Stimulated activated CD4-positive, alpha-beta T cell treated with anti-CD3 and anti-CD28 coated beads, Interleukin-15, amount 100 ng/mL, for 24 hours (primary cell): ENCODE measurements at regions not wholly inside any gene's neighbourhood (a gene's known extent, or its start where the extent isn't known, plus 50 kb on each side); places are given as distances from the start of the nearest gene placed in this dataset.
"Not testable (repeated sequence)": the region's sequence is repeated elsewhere in the genome, so short reads cannot be mapped to it uniquely, and the experiment has no call there.

ENCODE experiments used
- DNase-seq: peaks from one replicate; pipeline ENCODE4 v3.0.0-alpha.2; 2020

DNA sequence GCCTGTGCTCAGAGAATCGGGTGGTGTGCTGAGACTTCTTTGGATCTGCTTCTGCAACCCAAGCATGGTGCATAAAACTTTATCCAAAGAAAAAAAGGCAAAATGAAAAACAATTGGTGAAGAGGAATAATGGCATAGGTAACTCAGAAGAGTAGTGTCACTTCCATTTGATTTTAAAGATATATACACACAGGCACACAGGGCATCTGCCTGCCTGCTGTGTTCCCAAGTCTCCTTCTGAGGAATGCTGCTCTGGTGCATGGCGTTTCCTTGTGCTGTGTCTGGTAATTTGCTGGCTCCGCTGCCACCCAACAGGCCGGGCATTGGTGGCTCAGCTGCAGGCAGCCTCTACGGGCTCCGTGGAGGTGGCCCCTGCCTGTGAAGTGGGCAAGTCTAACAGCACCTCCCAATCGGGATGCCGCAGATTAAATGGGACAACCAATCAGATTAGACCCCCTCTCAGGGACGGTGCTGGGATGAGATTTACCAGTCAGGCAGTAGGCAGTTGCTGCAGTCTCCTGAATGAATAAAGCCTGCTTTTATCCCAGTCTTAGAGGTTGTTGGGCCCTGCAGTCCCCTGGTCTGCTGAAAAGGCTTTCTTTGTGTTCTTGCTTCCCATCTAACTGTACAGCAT is 253.7 kb upstream of the RASGRP1 start:
- DNase-seq = no peak

- no peak for DNase-seq
Measured at GRCh38 chr15:38819387-38819950, 254.9 kb upstream of the RASGRP1 start.

GRCh38 chr15:38823263-38823662 is 258.6 kb upstream of the RASGRP1 start:
- DNase-seq = no peak

- no peak for DNase-seq
Measured at GRCh38 chr15:38824719-38825118, 260.1 kb upstream of the RASGRP1 start.

DNA sequence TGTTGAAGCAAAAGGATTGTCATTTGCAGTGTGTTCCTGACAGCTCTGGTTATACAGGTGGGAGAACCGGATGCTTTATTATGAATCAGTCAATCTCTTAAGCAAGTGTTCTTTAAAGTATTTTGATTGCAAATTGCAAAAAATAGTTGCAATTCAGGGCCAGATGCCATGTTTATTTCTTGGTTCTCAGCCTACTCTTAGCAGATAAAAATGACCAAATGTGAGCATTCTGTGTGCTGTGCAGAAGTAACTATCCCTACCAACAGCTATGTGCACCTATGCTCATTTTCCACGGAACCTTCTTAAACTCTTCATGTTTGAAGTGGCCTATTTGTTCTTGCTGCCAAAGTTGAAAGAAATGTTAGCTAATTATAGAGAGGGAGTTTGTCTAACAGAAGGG is 262.3 kb upstream of the RASGRP1 start:
- DNase-seq = no peak

- no peak for DNase-seq
Measured at GRCh38 chr15:38828031-38828532, 263.5 kb upstream of the RASGRP1 start.

GRCh38 chr15:38829086-38829485 is 264.5 kb upstream of the RASGRP1 start:
- no peak for DNase-seq

- DNase-seq = no peak
Measured at GRCh38 chr15:38842226-38842625, 277.6 kb upstream of the RASGRP1 start.

DNA sequence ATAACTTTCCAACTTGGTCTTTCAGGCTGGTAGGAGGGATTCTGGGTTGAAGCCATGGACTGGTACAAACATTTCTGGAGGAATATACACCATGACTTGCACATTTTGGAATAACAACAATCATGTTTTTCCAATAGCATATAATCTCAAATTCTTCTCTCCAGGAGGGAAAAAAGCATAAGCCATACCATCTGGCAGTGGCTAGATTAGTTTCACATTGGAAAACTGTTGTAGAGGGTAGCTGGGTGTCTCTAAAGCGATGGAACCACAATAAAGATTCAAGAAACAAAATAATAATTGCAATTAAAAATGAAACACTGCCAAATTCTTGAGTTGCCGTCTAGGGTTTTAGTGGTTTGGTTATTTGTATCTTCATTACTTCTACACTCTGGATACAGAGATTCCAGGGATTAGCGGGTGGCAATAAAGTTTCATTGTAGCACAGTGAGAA is 278.5 kb upstream of the RASGRP1 start:
- no peak for DNase-seq

DNA sequence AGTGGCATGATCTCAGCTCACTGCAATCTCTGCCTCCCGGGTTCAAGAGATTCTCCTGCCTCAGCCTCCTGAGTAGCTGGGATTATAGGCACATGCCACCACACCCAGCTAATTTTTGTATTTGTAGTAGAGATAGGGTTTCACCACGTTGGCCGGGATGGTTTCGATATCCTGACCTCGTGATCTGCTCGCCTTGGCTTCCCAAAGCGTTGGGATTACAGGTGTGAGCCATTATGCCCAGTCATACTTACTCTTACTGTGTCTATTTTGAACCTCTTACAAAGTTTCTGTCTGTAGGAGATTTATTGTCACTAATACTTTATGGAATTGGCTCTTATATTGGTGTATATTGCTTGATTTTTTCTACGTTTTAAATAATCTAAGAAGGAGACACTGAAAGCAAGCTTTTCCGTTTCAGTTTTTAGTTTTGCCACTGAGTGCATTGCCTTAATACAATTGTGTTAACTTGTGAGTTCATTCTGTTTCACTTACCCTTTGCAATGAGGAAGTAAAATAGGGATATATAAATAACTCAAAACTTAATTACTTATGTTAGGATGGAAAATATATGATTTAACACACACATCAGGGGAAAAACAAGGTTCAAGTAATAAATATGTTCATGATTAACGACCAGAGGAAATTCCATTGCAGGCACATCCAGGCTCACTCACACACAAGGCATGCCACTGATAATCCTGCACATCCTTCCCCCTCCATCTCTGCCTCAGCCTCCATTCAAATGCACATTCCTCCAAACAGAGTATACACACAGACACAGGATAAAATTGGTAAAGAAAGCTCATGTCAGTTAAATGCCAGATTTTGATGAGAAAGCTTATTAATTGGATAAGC is 279.3 kb upstream of the RASGRP1 start:
- no peak for DNase-seq

GRCh38 chr15:38844736-38845135 is 280.1 kb upstream of the RASGRP1 start:
- DNase-seq = no peak

GRCh38 chr15:38846346-38846745 is 281.7 kb upstream of the RASGRP1 start:
- no peak for DNase-seq

DNA sequence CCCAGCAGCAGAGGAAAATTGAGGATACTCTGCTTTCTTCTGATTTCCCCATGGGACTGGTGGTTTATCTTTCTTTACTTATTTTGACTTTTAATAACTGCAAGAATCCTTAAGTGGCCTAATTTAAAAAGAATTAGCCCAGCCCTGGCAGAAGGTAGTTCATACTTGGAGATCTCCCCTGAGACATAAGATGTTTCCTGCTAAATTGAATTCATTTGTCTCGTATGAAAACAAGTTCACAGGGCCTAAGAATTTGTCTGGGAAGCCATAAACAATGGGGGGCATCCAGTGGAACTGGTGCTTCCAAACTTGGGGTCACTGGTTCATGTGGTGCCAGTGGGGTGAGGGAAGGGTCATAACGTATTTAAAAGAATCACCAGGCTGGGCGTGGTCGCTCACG is 283.1 kb upstream of the RASGRP1 start:
- no peak for DNase-seq

DNA sequence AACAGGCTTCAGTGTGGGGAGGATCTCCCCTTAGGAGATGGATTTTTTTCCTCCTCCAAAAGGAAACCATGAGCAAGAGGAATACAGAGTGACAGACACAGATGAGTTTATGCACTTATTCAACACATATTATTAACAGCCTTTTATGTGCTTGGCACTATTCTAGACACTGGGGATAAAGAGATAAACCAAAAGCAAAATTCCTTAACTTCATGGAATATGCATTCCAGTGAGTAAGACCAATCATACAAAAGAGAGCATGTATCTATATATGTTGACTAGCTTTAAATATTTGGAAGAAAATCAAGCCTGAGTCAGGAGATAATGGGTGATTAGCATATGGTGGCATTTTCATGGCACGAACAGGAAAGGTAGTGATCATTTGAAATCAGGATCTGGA is 284.4 kb upstream of the RASGRP1 start:
- no peak for DNase-seq

- not testable (repeated sequence) for DNase-seq
Measured at GRCh38 chr15:38852188-38852587, 287.6 kb upstream of the RASGRP1 start.

DNA sequence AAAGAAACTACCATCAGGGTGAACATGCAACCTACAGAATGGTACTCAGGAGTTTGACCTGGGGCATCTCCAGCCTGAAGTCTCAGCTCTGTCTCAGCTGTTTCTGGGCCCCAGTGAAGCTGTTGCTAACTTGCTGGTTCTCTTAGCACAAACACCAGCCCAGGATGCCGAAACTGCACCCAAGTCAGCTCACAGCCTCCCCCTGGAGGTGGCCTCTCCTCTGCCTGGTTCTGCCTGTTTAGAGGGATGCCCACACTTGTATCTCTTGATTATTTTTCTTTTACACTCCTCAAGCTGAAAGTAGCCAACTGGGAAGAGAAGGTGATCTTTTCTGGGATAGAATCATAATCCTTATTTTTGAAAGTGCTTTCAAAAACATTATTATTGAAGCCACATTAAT is 289.0 kb upstream of the RASGRP1 start:
- peak; percentile 35 for DNase-seq

DNA sequence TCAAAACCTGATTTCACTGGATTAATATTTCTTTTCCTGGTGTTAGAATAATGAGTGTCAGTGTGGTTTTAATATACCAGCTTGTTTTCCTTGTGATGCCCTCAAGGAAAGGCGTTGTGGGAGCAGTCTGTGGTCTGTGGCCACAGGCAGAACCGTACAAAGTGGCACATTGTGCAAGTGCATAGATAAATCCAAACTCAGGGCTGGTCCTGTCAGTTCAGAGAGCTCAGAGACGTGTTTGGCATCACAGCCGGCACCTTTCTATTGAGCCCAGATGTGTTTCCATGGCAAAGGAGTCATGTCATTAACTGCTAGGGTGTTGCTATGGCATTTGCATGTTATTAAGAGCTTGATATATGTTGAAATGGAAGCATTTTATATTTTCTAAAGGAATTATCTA is 289.9 kb upstream of the RASGRP1 start:
- no peak for DNase-seq

- DNase-seq = no peak
Measured at GRCh38 chr15:38857814-38858213, 293.2 kb upstream of the RASGRP1 start.

- DNase-seq = no peak
Measured at GRCh38 chr15:38859574-38859973, 295.0 kb upstream of the RASGRP1 start.

DNA sequence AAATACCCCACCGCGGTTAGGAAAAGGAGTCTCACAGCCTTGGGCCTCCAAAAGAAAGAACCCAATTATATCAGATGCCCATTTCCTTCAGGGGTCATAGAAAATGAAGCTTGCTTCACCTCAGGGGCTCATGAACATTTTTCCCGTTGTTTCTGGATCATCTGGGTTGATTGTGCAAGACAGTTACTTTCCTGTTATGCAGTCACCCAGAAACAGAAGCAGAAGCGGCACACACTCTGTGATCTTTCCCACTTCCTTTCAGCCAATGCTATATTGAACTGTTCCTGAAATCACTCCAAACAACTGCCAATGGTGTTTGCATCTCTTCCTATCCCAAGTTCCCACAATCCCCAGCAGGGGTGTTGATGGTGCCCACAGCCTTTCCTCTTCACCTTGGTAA is 295.6 kb upstream of the RASGRP1 start:
- DNase-seq = no peak

DNA sequence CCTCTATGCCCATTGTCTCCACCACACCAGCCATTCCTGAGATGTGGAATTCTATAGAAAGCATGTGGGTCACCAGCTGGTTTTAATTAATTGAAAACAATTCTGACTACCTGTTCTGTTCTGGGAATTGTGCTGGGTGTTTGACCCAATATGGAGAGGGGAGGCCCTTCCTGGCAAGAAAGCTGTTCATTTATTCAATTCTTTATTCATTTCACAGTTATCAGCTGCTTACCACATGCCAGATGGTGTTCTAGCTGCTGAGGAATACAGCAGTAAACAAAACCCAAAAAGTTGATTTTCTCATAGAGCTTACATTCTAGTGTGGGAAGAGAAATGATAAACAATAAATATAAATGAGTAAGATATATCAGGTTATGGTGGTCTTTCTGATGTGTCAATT is 296.1 kb upstream of the RASGRP1 start:
- no peak for DNase-seq

DNA sequence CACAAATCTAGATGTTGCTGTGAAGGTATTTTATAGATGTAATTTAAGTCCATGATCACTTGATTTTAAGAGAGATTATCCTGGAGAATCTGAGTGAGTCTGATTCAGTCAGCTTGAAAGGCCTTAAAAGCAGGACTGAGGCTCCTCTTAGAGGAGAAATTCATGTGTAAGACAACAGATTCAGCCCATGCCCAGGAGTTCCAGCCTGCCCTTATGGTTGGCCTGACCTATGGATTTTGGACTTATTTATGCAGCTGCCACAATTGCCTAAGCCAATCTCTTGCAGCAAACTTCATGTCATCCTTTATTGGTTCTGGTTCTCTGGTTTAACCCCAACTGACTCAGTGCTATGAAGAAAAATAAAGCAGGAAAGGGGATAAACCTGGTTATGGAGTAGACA is 296.5 kb upstream of the RASGRP1 start:
- no peak for DNase-seq

GRCh38 chr15:38862099-38862498 is 297.5 kb upstream of the RASGRP1 start:
- DNase-seq = no peak

DNA sequence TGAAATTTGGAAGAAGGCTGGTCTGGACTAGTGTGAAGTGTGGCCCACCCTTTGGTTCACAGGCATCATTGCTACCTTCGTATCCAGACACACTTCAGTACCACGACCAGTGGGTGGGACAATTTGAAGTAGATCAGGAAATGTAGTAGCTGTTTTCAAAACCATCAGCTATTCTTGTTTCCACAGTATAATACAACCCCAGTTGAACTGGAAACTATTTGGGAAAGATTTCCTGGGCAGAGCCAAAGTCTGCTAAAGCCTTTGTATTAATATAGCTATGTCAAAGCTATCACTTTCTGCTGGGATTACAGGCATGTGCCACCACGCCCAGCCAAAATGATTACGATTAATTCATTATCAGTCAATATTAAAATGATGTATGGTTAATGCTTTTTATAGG is 298.8 kb upstream of the RASGRP1 start:
- DNase-seq = no peak
